ENCODE measurements at regions not wholly inside any gene's neighbourhood (a gene's known extent, or its start where the extent isn't known, plus 50 kb on each side); places are given as distances from the start of the nearest gene placed in this dataset.

- Histone ChIP-seq H3K27ac (no peak overlapping the region), H3K27me3 (no peaks in the 10 kb centered on the region), H3K9me3 (no peaks in the 10 kb centered on the region), H3K4me1 (no peaks in the 10 kb centered on the region), H3K36me3 (no peaks in the 10 kb centered on the region), H3K4me3 (no peak overlapping the region)
- in situ Hi-C loops (cut with MboI; ENCODE audit: low pct_ligation_motif_present in 1 of 4, low pct_unique_long_range_greater_than_20kb in 1 of 4, low sequenced_read_pairs in 3 of 4) (no loop called here), intact Hi-C loops (cut with DNase I; ENCODE audit: low total_unique reads) (no loop called here)
- no peak for TF ChIP-seq POLR2AphosphoS5 (IDR thresholded peaks at IDR 0.05)
- TF ChIP-seq POLR2A (IDR thresholded peaks at IDR 0.05): no peak
- TF ChIP-seq EP300 (IDR thresholded peaks at IDR 0.05; ENCODE audit: low read depth): no peak
- no peak for TF ChIP-seq CTCF (IDR thresholded peaks at IDR 0.05)
- no peak for DNase-seq
- WGBS, 2 donors (ENCODE audit: low coverage in 1 of 2): 9 to 22% methylated on average over 1 of the region's 1 CpG
Measured at GRCh38 chr11:41612415-41612814, 153.0 kb upstream of the LRRC4C start.

DNA sequence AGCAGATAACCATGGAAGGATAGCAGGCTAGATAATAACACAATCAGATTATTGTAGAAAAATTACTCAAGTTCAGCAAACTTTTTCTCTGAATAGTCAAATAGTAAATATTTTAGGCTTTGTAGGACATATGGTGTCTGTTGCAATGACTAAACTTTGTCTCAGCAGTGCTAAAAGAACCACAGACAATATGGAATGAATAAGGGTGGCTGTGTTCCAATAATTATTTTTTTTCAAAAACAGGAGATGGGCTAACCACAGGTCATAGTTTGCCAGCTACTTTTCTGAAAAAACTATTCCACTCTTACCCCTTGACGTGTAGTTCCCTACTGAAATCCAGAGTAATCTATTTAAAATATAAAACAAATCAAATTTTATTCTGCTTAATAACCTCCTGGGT is 153.9 kb upstream of the LRRC4C start:
- DNase-seq: no peak
- Histone ChIP-seq H3K27ac (no peak overlapping the region), H3K27me3 (no peaks in the 10 kb centered on the region), H3K4me3 (no peak overlapping the region), H3K36me3 (no peaks in the 10 kb centered on the region), H3K9me3 (no peaks in the 10 kb centered on the region), H3K4me1 (no peaks in the 10 kb centered on the region)
- in situ Hi-C loops (cut with MboI; ENCODE audit: low pct_ligation_motif_present in 1 of 4, low pct_unique_long_range_greater_than_20kb in 1 of 4, low sequenced_read_pairs in 3 of 4): no loop called here
- 52 to 54% methylated on average over 1 of the region's 1 CpG for WGBS, 2 donors (ENCODE audit: low coverage in 1 of 2)
- no peak for TF ChIP-seq CTCF (IDR thresholded peaks at IDR 0.05)
- TF ChIP-seq POLR2A (IDR thresholded peaks at IDR 0.05): no peak
- no peak for TF ChIP-seq EP300 (IDR thresholded peaks at IDR 0.05; ENCODE audit: low read depth)
- TF ChIP-seq POLR2AphosphoS5 (IDR thresholded peaks at IDR 0.05): no peak
- intact Hi-C loops (cut with DNase I; ENCODE audit: low total_unique reads): no loop called here

- no peaks in the 10 kb centered on the region for H3K27me3 ChIP-seq
- H3K9me3 ChIP-seq: no peaks in the 10 kb centered on the region
- H3K4me1 ChIP-seq: no peaks in the 10 kb centered on the region
- H3K4me3 ChIP-seq: no peak overlapping the region
- DNase-seq: no peak
- intact Hi-C loops (cut with DNase I; ENCODE audit: low total_unique reads) (no loop called here), in situ Hi-C loops (cut with MboI; ENCODE audit: low pct_ligation_motif_present in 1 of 4, low pct_unique_long_range_greater_than_20kb in 1 of 4, low sequenced_read_pairs in 3 of 4) (no loop called here)
- WGBS, 2 donors (ENCODE audit: low coverage in 1 of 2): 93% methylated on average over 31 of the region's 32 CpGs; no CpG with 5 or more reads in 1 of the 2 donors
- no peak overlapping the region for H3K27ac ChIP-seq
- H3K36me3 ChIP-seq: no peaks in the 10 kb centered on the region
- TF ChIP-seq POLR2AphosphoS5 (IDR thresholded peaks at IDR 0.05): no peak
- TF ChIP-seq POLR2A (IDR thresholded peaks at IDR 0.05): no peak
- no peak for TF ChIP-seq EP300 (IDR thresholded peaks at IDR 0.05; ENCODE audit: low read depth)
- no peak for TF ChIP-seq CTCF (IDR thresholded peaks at IDR 0.05)
Measured at GRCh38 chr11:41622707-41623359, 163.4 kb upstream of the LRRC4C start.

DNA sequence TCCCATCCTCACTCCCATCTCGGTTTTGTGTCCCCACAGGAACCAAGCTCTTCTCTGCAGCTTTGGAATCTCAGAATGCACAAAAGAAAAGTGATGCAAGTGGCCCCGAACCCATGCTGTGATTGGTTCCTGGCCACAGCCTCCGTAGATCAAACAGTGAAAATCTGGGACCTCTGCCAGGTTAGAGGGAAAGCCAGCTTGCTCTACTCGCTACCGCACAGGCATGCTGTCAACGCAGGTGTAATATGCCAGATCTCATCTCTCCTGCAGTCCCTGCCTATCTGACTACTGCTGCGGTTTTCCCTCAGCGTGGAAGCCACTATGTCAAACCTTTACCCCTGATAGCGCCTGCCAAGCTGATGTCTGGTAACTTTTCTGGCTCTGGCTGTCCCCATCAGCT is 200.5 kb upstream of the LRRC4C start:
- WGBS, 2 donors (ENCODE audit: low coverage in 1 of 2): 77 to 100% methylated on average over 1 to 9 of the region's 9 CpGs
- intact Hi-C loops (cut with DNase I; ENCODE audit: low total_unique reads): no loop called here
- no peak overlapping the region for H3K27ac ChIP-seq
- in situ Hi-C loops (cut with MboI; ENCODE audit: low pct_ligation_motif_present in 1 of 4, low pct_unique_long_range_greater_than_20kb in 1 of 4, low sequenced_read_pairs in 3 of 4): no loop called here
- H3K4me1 ChIP-seq: no peaks in the 10 kb centered on the region
- H3K36me3 ChIP-seq: no peaks in the 10 kb centered on the region
- TF ChIP-seq POLR2A (IDR thresholded peaks at IDR 0.05) (no peak), CTCF (IDR thresholded peaks at IDR 0.05) (no peak), POLR2AphosphoS5 (IDR thresholded peaks at IDR 0.05) (no peak), EP300 (IDR thresholded peaks at IDR 0.05; ENCODE audit: low read depth) (no peak)
- no peak overlapping the region for H3K4me3 ChIP-seq
- H3K9me3 ChIP-seq: no peaks in the 10 kb centered on the region
- no peaks in the 10 kb centered on the region for H3K27me3 ChIP-seq
- DNase-seq: no peak

Data from transverse colon (tissue), 4 donors.